NCI-H2196 (cell line): ENCODE measurements at regions not wholly inside any gene's neighbourhood (a gene's known extent, or its start where the extent isn't known, plus 50 kb on each side); places are given as distances from the start of the nearest gene placed in this dataset.

Experiments used
- DNase-seq: peaks from one replicate; lab custom pipeline; 2025; ENCODE audit not compliant: unreplicated experiment; lab: John Stamatoyannopoulos, UW

DNA sequence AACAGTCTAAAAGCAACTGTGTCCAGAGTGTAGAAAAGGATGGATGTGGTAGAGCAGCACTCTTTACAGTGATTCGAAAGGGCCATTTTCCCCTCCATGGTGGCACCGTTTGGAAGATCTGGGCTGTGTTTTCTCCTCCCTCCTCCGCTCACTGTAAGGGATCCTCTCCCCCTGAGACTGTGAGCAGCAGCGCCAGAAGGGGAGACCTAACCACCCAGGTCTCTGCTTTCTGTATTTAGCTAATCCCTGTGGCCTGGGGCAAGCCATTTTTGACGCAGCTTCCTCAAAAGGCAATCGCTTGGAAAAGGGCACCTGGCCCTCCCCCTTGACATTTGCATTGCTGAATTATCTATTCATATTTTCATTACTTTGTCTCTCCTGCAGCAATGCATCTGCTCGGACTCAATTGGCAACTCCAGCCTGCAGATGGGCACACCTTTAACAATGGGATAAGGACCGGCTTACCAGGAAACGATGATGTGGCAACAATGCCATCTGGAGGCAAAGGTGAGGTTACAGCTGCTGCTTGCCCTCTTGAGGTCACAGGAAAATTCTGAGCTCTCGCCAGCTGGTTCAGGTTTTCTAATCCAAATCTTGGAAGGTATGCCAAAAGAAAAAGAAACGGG is 244.3 kb upstream of the WWC1 start:
- DNase-seq: peak; percentile 47

DNA sequence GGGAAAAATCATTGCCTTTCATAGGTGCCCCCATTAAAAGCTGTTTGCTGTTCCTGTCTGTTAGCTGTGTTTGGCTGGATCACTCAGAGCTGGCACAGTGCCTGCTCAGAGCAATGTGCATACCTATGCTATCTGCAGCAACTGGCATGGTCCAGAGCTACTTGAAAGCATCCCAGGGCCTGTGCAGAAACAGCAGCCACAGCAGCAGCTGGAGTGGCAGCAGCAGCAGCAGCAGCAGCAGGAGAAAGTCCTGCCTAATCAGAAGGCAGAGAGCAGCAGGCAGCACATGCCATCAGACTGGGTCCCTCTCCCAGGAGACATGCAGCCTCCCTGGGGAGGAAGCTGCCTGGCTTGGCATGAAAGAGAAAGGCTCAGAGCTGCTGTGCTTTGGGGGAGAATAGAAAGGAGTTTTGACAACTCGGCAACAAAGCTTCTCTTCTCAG is 243.8 kb upstream of the WWC1 start:
- no peak for DNase-seq

DNA sequence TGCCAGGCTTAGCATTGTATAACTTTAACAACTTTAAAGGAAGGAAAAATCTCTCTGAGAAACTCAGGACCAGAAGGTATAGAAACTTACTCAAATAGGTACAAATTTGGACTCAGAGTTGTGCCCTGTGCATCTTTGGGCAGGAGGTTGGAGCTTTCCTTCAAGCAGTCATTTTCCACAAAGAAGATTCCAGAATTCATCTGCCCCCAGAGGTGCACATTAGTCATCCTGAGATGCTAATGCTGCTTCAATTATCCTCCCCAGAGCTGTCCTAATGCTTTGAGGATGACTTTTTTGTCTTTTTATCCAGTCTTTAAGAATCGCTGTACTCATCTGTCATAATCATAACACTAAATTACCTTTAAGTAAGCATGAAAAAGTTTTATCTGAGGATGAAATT is 243.0 kb upstream of the WWC1 start:
- DNase-seq: no peak

DNA sequence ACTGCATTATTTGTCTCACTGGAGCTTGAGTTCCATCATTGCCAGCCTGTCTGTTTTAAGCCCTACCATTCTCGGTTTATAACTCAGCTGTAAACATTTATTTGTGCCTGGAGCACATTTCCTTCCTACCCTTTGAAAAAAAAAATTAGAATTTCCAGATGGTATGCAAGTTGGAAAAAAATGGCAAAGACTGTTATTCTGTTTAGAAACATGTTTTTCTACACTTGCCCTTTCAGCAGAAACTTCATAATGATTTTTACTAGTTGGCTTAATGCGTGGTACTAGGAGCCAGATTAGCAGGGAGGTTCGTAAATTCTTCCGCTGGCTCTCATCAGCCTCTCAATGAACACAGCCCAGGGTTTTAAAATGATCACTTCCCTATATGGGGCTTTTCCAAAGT is 238.8 kb upstream of the WWC1 start:
- DNase-seq: no peak

DNA sequence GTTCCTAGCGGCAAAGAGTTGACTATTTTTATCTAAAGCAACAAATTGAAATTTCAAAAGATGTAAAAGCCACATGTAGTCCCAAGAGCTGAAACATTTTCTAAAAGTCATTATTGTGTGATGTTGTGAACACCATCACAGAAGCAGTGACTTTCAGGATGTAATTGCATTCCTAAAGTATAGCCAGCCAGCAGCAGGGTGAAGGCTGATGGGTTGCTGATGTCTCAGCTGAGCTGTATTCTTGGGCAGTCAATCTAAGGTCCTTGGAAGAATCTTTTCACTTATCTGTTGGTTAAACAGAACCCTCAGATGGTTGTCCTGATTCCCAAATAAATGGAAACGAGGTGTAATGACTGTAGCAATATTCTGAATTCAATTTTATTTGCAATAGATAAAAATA is 237.4 kb upstream of the WWC1 start:
- DNase-seq: no peak

DNA sequence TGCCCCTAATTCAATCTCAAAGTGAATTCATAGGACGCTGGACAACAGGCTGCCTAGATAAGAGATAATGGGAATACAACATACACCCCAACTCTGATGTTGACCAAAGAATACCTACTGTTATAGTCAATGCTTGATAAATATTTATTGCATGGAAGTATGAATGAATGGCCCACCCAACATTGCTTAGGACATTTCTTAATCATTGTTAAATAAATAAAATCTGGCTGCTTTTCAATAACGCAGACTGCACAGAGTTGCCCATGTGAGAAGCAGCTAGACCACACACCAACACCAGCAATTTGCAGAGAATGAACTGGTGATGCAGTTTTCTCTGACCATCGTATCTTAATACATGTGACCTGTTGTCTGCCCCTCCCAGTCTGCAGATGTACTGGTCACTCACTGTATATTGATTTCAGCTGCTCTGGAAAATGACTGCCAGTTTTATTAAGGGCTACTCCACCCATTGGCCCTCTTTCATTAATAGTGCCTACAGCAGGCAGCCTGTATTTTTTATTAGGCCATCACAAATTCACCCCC is 236.2 kb upstream of the WWC1 start:
- DNase-seq: no peak

DNA sequence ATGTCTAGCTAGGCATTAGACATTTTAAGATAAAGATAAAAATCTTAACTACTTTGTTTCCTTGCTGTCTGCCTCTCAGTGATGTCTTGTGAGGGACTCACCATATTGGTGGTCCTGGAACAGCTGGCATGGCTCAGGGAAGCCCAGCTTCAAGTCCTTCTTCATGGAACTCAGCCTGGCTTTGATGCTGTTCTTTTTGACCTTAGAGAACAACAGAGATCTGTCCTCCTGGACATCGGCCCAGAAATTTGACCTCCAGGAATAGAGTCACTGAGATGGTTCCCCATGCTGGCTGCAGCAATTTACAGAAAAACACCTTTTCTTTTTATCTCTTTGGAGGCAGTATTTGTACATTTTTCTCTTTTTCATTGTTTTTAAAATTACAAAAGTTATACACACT is 235.5 kb upstream of the WWC1 start:
- DNase-seq: no peak

DNA sequence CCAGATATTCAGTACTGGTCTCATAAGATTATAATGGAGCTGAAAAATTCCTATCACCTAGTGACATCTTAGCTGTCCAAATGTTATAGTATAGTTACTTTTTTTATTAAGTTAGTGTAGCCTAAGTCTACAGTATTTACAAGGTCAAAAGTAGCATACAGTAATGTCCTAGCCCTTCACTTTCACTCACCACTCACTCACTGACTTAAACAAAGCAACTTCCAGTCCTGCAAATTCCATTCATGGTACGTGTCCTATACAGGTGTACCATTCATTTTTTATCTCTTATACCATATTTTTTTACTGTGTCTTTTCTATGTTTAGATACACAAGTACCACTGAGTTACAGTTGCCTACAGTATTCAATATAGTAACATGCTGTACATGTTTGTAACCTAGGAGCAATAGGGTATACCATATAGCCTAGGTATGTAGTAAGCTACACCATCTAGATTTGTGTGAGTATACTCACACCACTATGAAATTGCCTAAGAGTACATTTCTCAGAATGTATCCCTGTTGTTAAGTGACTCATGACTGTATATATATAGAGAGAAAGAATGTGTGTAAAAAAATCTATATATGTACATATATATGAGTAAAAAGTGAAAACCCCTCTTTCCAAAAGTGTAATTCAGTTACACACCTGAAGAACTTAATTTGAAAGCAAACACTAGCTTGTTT is 234.8 kb upstream of the WWC1 start:
- no peak for DNase-seq

DNA sequence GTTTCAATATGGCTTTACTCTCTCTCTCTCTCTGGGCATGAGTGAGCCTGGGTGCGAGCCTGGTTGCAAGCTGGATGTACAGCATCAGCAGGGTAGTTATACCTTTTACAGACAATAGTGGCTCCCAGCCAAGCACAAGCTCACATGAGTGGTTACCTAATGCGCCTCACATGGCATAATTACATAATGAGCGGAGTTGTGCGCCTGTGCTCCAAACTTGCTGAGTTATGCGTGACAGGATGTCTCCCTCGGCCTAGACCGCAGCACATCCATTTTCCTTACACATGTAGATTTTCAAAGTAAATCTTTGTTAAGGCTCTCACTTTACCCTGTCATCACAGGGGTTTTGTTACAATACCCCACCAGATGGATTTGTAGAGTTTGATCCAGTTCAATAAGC is 233.5 kb upstream of the WWC1 start:
- no peak for DNase-seq

DNA sequence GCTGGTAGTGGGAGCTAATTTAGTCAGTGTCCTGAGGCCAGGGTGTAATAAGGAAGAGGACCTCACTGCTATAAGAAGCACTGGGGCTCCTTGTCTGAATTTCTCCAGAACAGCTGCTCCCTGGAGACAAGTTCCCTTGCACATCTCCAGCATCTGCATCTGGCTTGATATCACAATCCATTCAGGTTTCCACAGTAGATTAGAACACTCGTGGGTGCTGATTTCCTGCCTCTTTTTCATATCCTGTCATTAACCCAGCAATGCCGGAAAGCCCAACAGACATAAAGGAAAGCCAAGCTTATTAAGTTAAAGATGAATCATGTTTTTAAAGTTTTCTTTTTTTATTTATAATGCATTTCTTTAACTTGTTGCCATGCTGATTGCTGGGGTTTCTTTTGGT is 232.3 kb upstream of the WWC1 start:
- DNase-seq: no peak

DNA sequence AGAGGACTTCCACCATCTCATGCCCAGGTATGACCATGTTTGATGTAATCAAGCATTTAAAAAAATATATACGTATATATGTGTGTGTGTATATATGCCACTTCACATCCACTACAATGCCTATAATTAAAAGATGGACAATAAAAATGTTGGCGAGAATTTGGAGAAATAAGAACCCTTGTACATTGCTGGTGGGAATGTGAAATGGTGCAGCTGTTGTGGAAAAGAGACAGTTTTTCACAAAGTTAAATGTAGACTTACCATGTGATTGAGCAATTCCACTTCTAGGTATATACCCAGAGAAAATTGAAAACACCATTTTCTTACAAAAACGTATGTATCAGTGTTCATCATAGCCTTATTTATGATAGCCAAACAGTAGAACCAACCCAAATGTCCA is 229.2 kb upstream of the WWC1 start:
- no peak for DNase-seq

DNA sequence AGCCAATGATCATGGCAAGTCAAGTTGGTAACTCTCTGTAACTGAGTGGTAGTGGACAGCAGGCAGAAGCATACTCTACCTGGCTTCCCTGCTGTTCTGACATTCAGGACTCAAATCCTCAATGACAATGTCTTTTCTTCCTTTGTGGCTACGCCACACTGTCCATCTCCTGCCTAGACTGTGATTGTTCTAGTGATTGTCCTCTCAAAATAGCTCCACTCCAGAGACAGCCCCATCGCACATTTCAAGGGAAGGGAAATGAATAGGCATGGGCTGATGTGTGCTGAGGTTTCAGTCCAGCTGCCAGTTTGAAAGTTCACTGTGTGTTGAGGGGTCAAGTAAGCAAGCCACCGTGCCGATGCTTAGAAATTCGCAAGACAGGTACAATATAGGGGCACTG is 227.0 kb upstream of the WWC1 start:
- no peak for DNase-seq

DNA sequence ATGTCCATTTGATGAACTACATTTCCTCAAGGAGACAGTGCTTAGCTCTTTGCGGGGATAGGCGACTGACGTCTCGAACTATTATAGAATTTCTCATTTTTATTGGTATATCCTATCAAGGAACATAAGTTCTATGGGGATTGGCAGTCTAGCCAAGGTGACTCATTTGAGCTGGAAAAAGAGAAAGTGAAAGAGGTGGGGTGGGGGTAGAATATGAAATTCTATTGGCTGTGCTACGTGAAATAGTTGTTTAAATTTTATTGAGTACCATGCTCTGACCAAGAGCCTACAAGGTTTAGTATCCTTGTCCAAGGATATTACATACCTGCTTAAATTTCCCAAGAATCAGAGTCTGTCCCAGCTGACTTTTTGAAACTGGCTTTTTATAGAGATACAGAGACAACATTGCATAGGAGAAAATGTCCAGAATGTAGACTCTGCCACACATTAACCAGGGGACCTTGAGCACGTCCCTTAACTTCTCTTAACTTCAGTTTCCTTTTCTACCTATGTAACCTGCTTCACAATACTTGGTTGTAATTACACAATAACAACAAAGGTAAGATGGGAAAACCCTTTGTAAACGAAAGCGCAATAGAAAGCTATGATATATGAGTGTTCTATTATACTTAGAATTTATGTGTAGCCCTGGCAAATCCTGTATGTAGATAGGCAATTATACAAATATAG is 226.4 kb upstream of the WWC1 start:
- no peak for DNase-seq

DNA sequence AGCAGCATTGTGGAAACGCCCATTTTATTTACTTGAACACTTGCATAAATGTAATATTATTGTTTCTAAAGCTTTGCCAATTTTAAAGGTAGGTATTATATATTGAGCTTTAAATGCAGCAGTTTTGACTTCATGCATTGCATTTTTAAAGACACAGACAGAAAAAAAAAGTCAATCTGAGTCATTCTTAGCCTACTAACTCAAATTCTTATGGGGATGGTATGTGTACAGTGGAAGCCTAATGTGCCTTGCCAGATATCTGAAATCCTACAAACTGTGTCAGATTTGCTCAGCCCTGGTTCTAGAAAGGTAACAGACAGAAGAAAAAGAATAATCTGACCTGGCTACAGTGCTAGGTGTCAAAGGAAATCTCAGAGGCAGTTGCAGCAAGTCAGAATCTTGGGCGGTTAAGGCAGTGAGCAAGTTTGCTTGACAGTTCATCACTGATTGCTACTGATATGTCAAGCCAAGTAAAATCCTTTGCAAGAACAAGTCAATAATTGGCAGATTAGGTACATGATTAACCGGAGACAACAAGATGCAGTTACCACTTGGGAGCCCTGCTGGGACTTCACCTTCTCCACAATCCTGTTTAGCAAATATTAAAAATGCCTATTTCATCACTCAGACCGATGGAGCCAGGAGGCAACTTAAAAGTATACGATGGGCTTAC is 224.8 kb upstream of the WWC1 start:
- no peak for DNase-seq

DNA sequence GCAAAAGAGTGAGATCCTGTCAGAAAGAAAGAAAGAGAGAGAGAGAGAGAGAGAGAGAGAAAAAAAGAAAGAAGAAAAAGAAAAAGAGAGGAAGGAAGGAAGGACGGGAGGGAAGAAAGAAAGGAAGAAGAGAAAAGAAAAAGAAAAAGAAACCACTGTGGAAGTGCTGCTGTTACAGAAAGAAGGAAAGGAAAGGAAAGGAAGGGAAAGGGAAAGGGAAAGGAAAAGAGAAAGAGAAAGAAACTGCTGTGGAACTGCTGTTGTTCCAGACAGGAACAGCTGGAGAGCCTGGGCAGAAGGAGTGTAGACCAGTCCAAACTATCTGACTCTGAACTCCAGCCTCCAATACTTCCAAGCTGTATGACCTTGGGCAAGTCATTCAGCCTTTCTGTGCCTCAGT is 220.7 kb upstream of the WWC1 start:
- no peak for DNase-seq

DNA sequence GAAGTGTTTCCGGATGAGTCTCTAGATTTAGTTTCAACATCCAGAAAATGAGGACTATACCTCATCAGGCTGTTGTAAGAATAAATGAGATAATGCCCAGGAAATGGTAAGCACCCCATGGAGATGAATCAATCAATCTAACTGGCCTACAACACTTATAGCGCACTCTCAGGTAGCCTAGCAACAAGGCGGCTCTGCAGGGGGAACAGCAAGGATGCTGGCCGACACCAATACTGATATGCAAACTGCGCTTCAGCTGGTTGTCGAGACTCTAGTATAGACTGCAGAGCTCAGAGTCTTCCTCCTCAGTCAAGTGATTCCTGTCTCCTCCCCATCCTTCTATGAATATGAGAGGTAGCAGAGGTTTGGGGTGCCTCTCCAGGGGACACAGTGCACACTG is 218.8 kb upstream of the WWC1 start:
- DNase-seq: no peak

DNA sequence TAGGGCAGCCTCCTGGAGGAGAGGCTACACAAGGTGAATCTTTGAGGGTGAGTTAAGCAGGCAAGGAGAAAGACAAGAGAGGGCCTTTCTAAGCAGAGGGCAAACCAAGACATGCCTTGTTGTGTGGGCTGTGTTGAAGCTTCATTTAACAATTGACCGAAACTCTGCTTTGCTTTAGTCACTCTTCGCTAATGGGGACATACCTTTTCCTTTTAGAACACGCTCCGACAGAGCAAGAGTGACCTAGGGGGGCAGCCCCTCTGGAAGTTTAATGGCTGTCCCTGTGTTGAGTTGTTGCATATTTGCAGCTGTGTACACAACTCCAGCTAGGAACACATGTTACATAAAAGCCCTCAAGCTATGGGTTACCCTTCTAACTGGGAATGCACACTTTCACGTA is 218.1 kb upstream of the WWC1 start:
- DNase-seq: no peak

DNA sequence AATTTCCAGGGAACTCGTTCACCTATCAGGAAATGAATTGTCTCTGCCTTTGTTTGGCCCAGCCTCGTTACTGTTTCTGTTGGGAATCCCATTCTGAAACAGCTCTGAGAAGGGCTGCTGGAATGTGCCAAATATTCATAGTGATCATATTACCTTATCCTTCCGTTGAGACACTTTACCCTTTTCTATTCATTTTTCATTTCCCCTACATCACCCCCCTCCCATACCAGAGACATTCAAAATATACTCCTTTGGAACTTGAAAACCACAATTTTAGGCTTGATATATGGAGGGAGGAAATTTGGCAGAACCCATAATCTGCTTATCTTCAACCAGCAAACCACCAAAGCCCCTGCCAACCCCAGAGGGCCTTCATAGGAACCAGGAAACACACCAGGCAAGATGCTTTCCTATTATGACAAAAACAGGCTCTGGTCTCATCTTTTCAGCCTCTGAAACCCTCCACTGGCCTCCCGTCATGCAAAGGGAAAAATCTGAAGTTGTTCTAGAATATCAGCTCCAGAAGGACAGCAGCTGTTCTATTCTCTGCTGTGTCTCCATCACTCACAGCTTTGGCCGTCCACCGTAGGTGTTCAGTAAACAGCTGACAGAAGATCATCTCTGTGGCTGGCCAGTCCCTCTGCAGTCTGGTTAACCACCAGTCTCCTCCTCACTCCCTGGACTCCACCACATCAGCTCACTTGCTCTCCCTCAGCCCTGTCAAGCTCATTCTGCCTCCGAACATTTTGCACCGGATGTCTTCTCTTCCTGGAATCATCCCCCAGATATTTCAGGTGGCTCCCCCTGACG is 217.2 kb upstream of the WWC1 start:
- DNase-seq: no peak

DNA sequence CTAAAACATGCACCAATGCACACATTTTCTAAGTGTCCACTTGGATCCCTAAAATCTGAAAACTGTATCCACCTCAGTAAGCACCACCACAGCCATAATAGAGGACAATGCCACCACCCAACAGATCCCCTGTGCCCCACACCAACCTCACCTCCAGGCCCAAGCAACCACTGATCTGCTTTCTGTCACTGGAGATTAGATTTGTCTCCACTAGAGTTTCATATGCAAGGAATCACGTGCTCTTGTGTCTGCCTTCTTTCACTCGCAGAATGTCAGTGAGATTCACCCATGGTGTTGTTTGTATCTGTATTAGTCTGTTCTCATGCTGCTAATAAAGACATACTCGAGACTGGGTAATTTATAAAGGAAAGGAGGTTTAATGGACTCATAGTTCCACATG is 216.1 kb upstream of the WWC1 start:
- DNase-seq: no peak

DNA sequence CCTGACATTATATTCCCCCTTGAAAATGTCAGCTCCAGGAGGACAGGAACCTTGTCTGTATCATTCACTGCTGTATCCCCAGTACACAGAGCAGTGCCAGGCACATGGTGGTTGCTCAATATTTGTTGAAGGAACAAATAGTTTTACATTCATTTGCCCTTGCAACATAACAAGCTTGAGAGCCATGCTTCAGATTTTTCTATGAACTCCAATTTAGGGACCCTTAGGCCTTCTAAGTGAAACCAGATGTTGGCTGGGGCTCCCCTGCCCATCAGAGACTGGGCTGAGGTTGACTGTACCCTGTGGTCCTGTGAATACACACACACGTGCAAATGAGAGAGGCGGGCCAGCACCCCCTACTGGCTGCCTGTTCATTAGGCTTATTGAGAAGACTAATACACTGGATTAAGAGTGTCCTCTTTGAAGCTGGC is 214.9 kb upstream of the WWC1 start:
- DNase-seq: no peak
